Panc1 (cell line): ENCODE measurements at regions not wholly inside any gene's neighbourhood (a gene's known extent, or its start where the extent isn't known, plus 50 kb on each side); places are given as distances from the start of the nearest gene placed in this dataset.

Experiments used
- ATAC-seq: fragments of 200-7000 bp; cut with Tn5 transposase; 2 replicates; pipeline ENCODE4 v1.9.1; 2020; ENCODE audit warnings: mild to moderate bottlenecking, moderate library complexity
- BruUV-seq: library from RNA; stranded (reverse); fragments of 400-500 nt; replicated peaks from 2 replicates; lab custom pipeline; 2021; lab: Mats Ljungman, UMichigan
- CTCF ChIA-PET: fragments of 300-600 bp; sonication (Branson Sonifier 250); formaldehyde crosslinking; loops from one replicate; lab custom pipeline; 2022; ENCODE audit warnings: antibody characterized with exemption; lab: Charles Lee
- POLR2A ChIA-PET: fragments of 300-600 bp; sonication (Branson Sonifier 250); formaldehyde crosslinking; loops from one replicate; lab custom pipeline; 2022; ENCODE audit warnings: antibody characterized with exemption; lab: Charles Lee
- DNase-seq: peaks from one replicate; pipeline ENCODE4 v3.0.0-alpha.2; 2010; ENCODE audit warnings: low read depth, low spot score
- H3K27ac ChIP-seq: 2 replicates; pipeline ENCODE4 v1.5.1; 2011; ENCODE audit warnings: mild to moderate bottlenecking, low read length, inconsistent platforms
- H3K27me3 ChIP-seq: fragments of 200-500 bp; sonication (Bioruptor generic); 2 replicates; pipeline ENCODE4 v1.6.0; 2014; ENCODE audit warnings: low read length, inconsistent platforms; ENCODE audit not compliant: control insufficient read depth, insufficient read depth
- H3K36me3 ChIP-seq: fragments of 200-500 bp; sonication (Bioruptor generic); 2 replicates; pipeline ENCODE4 v1.5.1; 2014; ENCODE audit warnings: inconsistent platforms, mild to moderate bottlenecking, low read length, moderate library complexity; ENCODE audit not compliant: control insufficient read depth, insufficient read depth
- H3K4me1 ChIP-seq: 2 replicates; pipeline ENCODE4 v1.5.1; 2011; ENCODE audit warnings: inconsistent platforms, mild to moderate bottlenecking, low read length, moderate library complexity; ENCODE audit not compliant: control insufficient read depth, insufficient read depth
- H3K4me3 ChIP-seq, 2 experiments: 2 replicates each; pipeline ENCODE4 v1.5.1; 2011 to 2012; ENCODE audit warnings: low read depth in 2 of 2, low read length in 2 of 2, mild to moderate bottlenecking in 2 of 2, inconsistent platforms in 1 of 2, moderate library complexity in 1 of 2
- H3K9me3 ChIP-seq: fragments of 200-500 bp; sonication (Bioruptor generic); 2 replicates; pipeline ENCODE4 v1.5.1; 2014; ENCODE audit warnings: low read depth, mild to moderate bottlenecking, inconsistent platforms, low read length, moderate library complexity; ENCODE audit not compliant: control insufficient read depth, insufficient read depth
- POLR2AphosphoS5 ChIP-seq: IDR thresholded peaks from 2 replicates; pipeline ENCODE4 v1.6.1; 2012; ENCODE audit warnings: mild to moderate bottlenecking, low read depth, low read length, moderate library complexity
- SIN3A ChIP-seq: IDR thresholded peaks from 2 replicates; pipeline ENCODE4 v1.6.1; 2012; ENCODE audit warnings: low read depth, mild to moderate bottlenecking, low read length, moderate library complexity, borderline replicate concordance; ENCODE audit not compliant: insufficient read depth
- TCF7L2 ChIP-seq: IDR thresholded peaks from 2 replicates; pipeline ENCODE4 v1.6.1; 2011; ENCODE audit warnings: mild to moderate bottlenecking, low read depth, low read length, inconsistent platforms
- in situ Hi-C: cut with HindIII; loops from 2 replicates; pipeline ENCODE4 v1.10.0; 2016; ENCODE audit warnings: low sequenced_read_pairs, low pct_unique_long_range_greater_than_20kb
- intact Hi-C: fragments of 100-400 bp; cut with micrococcal nuclease; formaldehyde crosslinking; loops from one replicate; pipeline ENCODE4 v1.10.0; 2022; ENCODE audit not compliant: unreplicated experiment
- TF ChIP-seq, protein P1 (sequence below), 2 experiments: IDR thresholded peaks; 2 replicates each; pipeline ENCODE4 v1.6.1; 2011 to 2012; ENCODE audit warnings: low read depth in 2 of 2, control low read depth in 1 of 2, low read length in 1 of 2, mild to moderate bottlenecking in 1 of 2, moderate library complexity in 1 of 2; ENCODE audit not compliant: insufficient read depth in 1 of 2
- TF ChIP-seq, protein P2 (sequence below): fragments of 450-650 bp; IDR thresholded peaks from 2 replicates; pipeline ENCODE4 v1.5.1; 2017; ENCODE audit warnings: mild to moderate bottlenecking

DNA sequence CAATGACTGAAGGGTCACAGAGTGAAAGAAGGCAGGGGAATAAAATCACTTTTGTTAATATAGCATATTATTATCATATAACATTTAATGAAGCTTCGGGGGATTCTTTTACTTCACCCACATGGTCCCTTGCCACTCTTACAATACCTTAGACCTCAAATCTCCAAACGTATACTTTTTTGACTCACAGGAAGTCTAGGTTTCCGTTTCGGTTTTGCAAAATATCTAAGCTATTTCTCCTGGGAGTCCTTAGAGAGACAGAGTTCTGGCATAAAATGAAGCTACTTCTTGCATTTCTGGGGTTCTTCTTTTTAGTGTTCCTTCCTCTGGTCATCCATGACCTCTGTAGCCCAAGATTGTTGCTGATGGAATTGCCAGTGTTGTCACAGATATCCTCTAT is 590.5 kb upstream of the ATP2B1 start:
- Histone ChIP-seq H3K27me3 (no peaks in the 10 kb centered on the region), H3K4me3 (peak overlapping the region in 1 of 2 experiments; percentile 21; a peak in 1 of 4 replicates), H3K9me3 (no peaks in the 10 kb centered on the region), H3K4me1 (no peaks in the 10 kb centered on the region), H3K27ac (no peak overlapping the region), H3K36me3 (no peaks in the 10 kb centered on the region)
- ATAC-seq (no peak), DNase-seq (no peak)
- POLR2A ChIA-PET = no interaction called here
- CTCF ChIA-PET = no interaction called here
- TF ChIP-seq TCF7L2 = no peak
- no peak for TF ChIP-seq POLR2AphosphoS5
- intact Hi-C loops = no loop called here
- in situ Hi-C loops = no loop called here
- BruUV-seq = no TSS peak

DNA sequence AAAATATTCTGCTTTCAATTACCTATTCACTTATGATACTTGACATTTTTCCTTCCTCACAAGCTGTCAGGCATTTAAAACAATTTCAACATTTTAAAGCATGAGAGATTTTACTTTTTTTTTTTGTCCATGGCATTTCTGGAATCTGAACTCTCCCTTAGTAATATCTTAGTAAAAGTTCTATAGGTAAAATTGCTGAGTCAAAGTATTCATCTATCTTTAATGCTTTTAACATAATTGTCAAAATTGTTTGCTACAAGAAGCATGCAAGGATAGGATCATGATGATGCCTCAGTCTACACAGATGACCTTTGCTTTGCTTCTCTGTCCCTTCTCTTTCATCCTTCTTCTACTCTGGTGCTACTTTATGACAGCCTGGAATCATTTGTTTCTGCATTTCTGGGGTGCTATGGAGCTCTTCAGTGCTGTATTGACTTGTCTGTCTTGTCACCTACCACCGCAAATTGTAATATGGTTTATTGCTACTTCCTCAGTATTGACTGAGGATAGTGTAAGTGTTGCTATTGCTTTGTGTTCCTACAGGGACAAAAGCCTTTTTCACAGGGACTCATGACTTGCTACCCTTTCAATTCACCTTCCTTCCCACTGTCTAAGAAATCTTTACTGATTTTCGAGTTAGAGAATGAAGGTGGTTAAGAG is 589.8 kb upstream of the ATP2B1 start:
- CTCF ChIA-PET = no interaction called here

More for the DNA sequence above, 589.8 kb upstream of the ATP2B1 start:
- in situ Hi-C loops = no loop called here
- no peaks in the 10 kb centered on the region for H3K9me3 ChIP-seq
- ATAC-seq = no peak
- intact Hi-C loops = no loop called here
- H3K36me3 ChIP-seq = no peaks in the 10 kb centered on the region
- POLR2A ChIA-PET = no interaction called here
- H3K27me3 ChIP-seq = no peaks in the 10 kb centered on the region
- no peak overlapping the region for H3K27ac ChIP-seq
- H3K4me1 ChIP-seq = no peaks in the 10 kb centered on the region
- TF ChIP-seq, protein P1, sequence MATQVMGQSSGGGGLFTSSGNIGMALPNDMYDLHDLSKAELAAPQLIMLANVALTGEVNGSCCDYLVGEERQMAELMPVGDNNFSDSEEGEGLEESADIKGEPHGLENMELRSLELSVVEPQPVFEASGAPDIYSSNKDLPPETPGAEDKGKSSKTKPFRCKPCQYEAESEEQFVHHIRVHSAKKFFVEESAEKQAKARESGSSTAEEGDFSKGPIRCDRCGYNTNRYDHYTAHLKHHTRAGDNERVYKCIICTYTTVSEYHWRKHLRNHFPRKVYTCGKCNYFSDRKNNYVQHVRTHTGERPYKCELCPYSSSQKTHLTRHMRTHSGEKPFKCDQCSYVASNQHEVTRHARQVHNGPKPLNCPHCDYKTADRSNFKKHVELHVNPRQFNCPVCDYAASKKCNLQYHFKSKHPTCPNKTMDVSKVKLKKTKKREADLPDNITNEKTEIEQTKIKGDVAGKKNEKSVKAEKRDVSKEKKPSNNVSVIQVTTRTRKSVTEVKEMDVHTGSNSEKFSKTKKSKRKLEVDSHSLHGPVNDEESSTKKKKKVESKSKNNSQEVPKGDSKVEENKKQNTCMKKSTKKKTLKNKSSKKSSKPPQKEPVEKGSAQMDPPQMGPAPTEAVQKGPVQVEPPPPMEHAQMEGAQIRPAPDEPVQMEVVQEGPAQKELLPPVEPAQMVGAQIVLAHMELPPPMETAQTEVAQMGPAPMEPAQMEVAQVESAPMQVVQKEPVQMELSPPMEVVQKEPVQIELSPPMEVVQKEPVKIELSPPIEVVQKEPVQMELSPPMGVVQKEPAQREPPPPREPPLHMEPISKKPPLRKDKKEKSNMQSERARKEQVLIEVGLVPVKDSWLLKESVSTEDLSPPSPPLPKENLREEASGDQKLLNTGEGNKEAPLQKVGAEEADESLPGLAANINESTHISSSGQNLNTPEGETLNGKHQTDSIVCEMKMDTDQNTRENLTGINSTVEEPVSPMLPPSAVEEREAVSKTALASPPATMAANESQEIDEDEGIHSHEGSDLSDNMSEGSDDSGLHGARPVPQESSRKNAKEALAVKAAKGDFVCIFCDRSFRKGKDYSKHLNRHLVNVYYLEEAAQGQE (IDR thresholded peaks at IDR 0.05; ENCODE audit: insufficient read depth in 1 of 2, low read depth in 2 of 2, low read length in 1 of 2) = no peak
- TF ChIP-seq SIN3A (no peak), POLR2AphosphoS5 (no peak), TCF7L2 (no peak)
- TF ChIP-seq, protein P2, sequence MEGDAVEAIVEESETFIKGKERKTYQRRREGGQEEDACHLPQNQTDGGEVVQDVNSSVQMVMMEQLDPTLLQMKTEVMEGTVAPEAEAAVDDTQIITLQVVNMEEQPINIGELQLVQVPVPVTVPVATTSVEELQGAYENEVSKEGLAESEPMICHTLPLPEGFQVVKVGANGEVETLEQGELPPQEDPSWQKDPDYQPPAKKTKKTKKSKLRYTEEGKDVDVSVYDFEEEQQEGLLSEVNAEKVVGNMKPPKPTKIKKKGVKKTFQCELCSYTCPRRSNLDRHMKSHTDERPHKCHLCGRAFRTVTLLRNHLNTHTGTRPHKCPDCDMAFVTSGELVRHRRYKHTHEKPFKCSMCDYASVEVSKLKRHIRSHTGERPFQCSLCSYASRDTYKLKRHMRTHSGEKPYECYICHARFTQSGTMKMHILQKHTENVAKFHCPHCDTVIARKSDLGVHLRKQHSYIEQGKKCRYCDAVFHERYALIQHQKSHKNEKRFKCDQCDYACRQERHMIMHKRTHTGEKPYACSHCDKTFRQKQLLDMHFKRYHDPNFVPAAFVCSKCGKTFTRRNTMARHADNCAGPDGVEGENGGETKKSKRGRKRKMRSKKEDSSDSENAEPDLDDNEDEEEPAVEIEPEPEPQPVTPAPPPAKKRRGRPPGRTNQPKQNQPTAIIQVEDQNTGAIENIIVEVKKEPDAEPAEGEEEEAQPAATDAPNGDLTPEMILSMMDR = no peak
- no peak overlapping the region for H3K4me3 ChIP-seq
- DNase-seq = no peak
- no TSS peak for BruUV-seq
